OCI-M1 (cell line): ENCODE measurements at regions not wholly inside any gene's neighbourhood (a gene's known extent, or its start where the extent isn't known, plus 50 kb on each side); places are given as distances from the start of the nearest gene placed in this dataset.
"Not testable (repeated sequence)": the region's sequence is repeated elsewhere in the genome, so short reads cannot be mapped to it uniquely, and the experiment has no call there.

Experiments
- DNase-seq: peaks from one replicate; lab custom pipeline; 2025; lab: John Stamatoyannopoulos, UW

GRCh38 chr3:166522017-166522416 is 684.8 kb upstream of the BCHE start:
- DNase-seq = no peak

- no peak for DNase-seq
These were observed 682.2 kb upstream of the BCHE start for GRCh38 chr3:166519443-166519842.

- no peak for DNase-seq
These were observed 680.8 kb upstream of the BCHE start for GRCh38 chr3:166518040-166518439.

GRCh38 chr3:166510382-166510781 is 673.2 kb upstream of the BCHE start:
- DNase-seq = no peak

GRCh38 chr3:166500420-166500819 is 663.2 kb upstream of the BCHE start:
- not testable (repeated sequence) for DNase-seq

- DNase-seq = no peak
These were observed 662.4 kb upstream of the BCHE start for GRCh38 chr3:166499636-166500035.

- DNase-seq = no peak
These were observed 661.2 kb upstream of the BCHE start for GRCh38 chr3:166498446-166498845.

GRCh38 chr3:166489826-166490225 is 652.6 kb upstream of the BCHE start:
- no peak for DNase-seq

GRCh38 chr3:166488977-166489672 is 651.9 kb upstream of the BCHE start:
- no peak for DNase-seq

- no peak for DNase-seq
These were observed 647.2 kb upstream of the BCHE start for GRCh38 chr3:166484470-166484869.

GRCh38 chr3:166481340-166481739 is 644.1 kb upstream of the BCHE start:
- no peak for DNase-seq

GRCh38 chr3:166478356-166478755 is 641.1 kb upstream of the BCHE start:
- no peak for DNase-seq

GRCh38 chr3:166473501-166473900 is 636.3 kb upstream of the BCHE start:
- no peak for DNase-seq

GRCh38 chr3:166472015-166472414 is 634.8 kb upstream of the BCHE start:
- DNase-seq = no peak

GRCh38 chr3:166471074-166471767 is 634.0 kb upstream of the BCHE start:
- DNase-seq = no peak

GRCh38 chr3:166462891-166463470 is 625.8 kb upstream of the BCHE start:
- no peak for DNase-seq

GRCh38 chr3:166461626-166462025 is 624.4 kb upstream of the BCHE start:
- DNase-seq = no peak

GRCh38 chr3:166457382-166457781 is 620.2 kb upstream of the BCHE start:
- no peak for DNase-seq

GRCh38 chr3:166456286-166456685 is 619.1 kb upstream of the BCHE start:
- DNase-seq = no peak

- DNase-seq = no peak
These were observed 618.5 kb upstream of the BCHE start for GRCh38 chr3:166455744-166456143.

- no peak for DNase-seq
These were observed 616.3 kb upstream of the BCHE start for GRCh38 chr3:166453478-166453877.

GRCh38 chr3:166451997-166452396 is 614.8 kb upstream of the BCHE start:
- DNase-seq = no peak

- no peak for DNase-seq
These were observed 610.3 kb upstream of the BCHE start for GRCh38 chr3:166447513-166447912.
